SH-SY5Y (cell line): ENCODE measurements at regions not wholly inside any gene's neighbourhood (a gene's known extent, or its start where the extent isn't known, plus 50 kb on each side); places are given as distances from the start of the nearest gene placed in this dataset.

ENCODE experiments used
- GATA2 ChIP-seq: IDR thresholded peaks from 2 replicates; pipeline ENCODE4 v1.6.1; 2011; ENCODE audit warnings: mild to moderate bottlenecking, low read depth, low read length
- GATA3 ChIP-seq: IDR thresholded peaks from 2 replicates; pipeline ENCODE4 v1.6.1; 2011; ENCODE audit warnings: low read depth, mild to moderate bottlenecking, low read length, moderate library complexity

- TF ChIP-seq GATA3 (no peak), GATA2 (no peak)
Observed at GRCh38 chrX:129233786-129234185, 289.5 kb downstream of the SMARCA1 start.
